ENCODE measurements at regions not wholly inside any gene's neighbourhood (a gene's known extent, or its start where the extent isn't known, plus 50 kb on each side); places are given as distances from the start of the nearest gene placed in this dataset.
"Not testable (repeated sequence)": the region's sequence is repeated elsewhere in the genome, so short reads cannot be mapped to it uniquely, and the experiment has no call there.

- TF ChIP-seq KDM1A (CRISPR knock-in tag; IDR thresholded peaks at IDR 0.05); NFYC (CRISPR knock-in tag; IDR thresholded peaks at IDR 0.05); EZH2 (conservative IDR thresholded peaks at IDR 0.05; ENCODE audit: low read depth, low read length); RBAK (CRISPR knock-in tag; IDR thresholded peaks at IDR 0.05); SKIL (CRISPR knock-in tag; IDR thresholded peaks at IDR 0.05; ENCODE audit: borderline replicate concordance); ZBTB39 (CRISPR knock-in tag; IDR thresholded peaks at IDR 0.05): not testable (repeated sequence)
These were observed 538.3 kb downstream of the KIF2B start for GRCh38 chr17:54361073-54361472.
